Frontal cortex (tissue), 3 donors: ENCODE measurements at regions not wholly inside any gene's neighbourhood (a gene's known extent, or its start where the extent isn't known, plus 50 kb on each side); places are given as distances from the start of the nearest gene placed in this dataset.
"Not testable (repeated sequence)": the region's sequence is repeated elsewhere in the genome, so short reads cannot be mapped to it uniquely, and the experiment has no call there.

ENCODE experiments used
- DNase-seq, 2 donors: peaks; one replicate each; pipeline ENCODE4 v3.0.0; 2012; ENCODE audit warnings: low spot score in 2 of 2
- FAIRE-seq: peaks from 2 replicates; lab custom pipeline; 2012; peaks lifted over from hg19 to GRCh38; lab: Jason Lieb, UNC
- donor health status: control.
- donor health status: control.
- donor health status: control.

- DNase-seq, result no peak
- no peak for FAIRE-seq
These were observed 313.2 kb downstream of the PTTG2 start for GRCh38 chr4:38273407-38273806.

- no peak for FAIRE-seq
- no peak for DNase-seq
These were observed 315.3 kb downstream of the PTTG2 start for GRCh38 chr4:38275331-38276100.

- no peak for FAIRE-seq
These were observed 318.1 kb downstream of the PTTG2 start for GRCh38 chr4:38278255-38278654.

GRCh38 chr4:38279077-38279476 is 318.9 kb downstream of the PTTG2 start:
- DNase-seq (no peak), FAIRE-seq (no peak)

More at GRCh38 chr4:38278255-38278654, 318.1 kb downstream of the PTTG2 start:
- no peak for DNase-seq

- DNase-seq (peak in 1 of 2 donors; percentile 24), FAIRE-seq (no peak)
These were observed 319.6 kb downstream of the PTTG2 start for GRCh38 chr4:38279650-38280322.

- no peak for DNase-seq
- FAIRE-seq, result no peak
These were observed 320.1 kb downstream of the PTTG2 start for GRCh38 chr4:38280323-38280706.

- FAIRE-seq (no peak), DNase-seq (no peak)
These were observed 321.3 kb downstream of the PTTG2 start for GRCh38 chr4:38281371-38282071.

GRCh38 chr4:38283724-38284123 is 323.5 kb downstream of the PTTG2 start:
- FAIRE-seq (no peak), DNase-seq (no peak)

GRCh38 chr4:38284294-38285030 is 324.3 kb downstream of the PTTG2 start:
- no peak for FAIRE-seq
- DNase-seq, result no peak

- FAIRE-seq (no peak), DNase-seq (no peak)
These were observed 327.1 kb downstream of the PTTG2 start for GRCh38 chr4:38287101-38287851.

GRCh38 chr4:38289553-38289952 is 329.4 kb downstream of the PTTG2 start:
- FAIRE-seq (no peak), DNase-seq (no peak)

GRCh38 chr4:38290366-38290765 is 330.2 kb downstream of the PTTG2 start:
- no peak for FAIRE-seq
- no peak for DNase-seq

GRCh38 chr4:38290914-38291313 is 330.7 kb downstream of the PTTG2 start:
- no peak for FAIRE-seq
- DNase-seq, result no peak

- FAIRE-seq (no peak), DNase-seq (no peak)
These were observed 332.3 kb downstream of the PTTG2 start for GRCh38 chr4:38292529-38292928.

GRCh38 chr4:38294238-38294637 is 334.0 kb downstream of the PTTG2 start:
- no peak for FAIRE-seq
- DNase-seq, result no peak

GRCh38 chr4:38297061-38297460 is 336.9 kb downstream of the PTTG2 start:
- no peak for FAIRE-seq

GRCh38 chr4:38298868-38299713 is 338.9 kb downstream of the PTTG2 start:
- DNase-seq (no peak), FAIRE-seq (no peak)

More at GRCh38 chr4:38297061-38297460, 336.9 kb downstream of the PTTG2 start:
- DNase-seq, result no peak

GRCh38 chr4:38302910-38303309 is 342.7 kb downstream of the PTTG2 start:
- FAIRE-seq (no peak), DNase-seq (no peak)

- DNase-seq, FAIRE-seq: not testable (repeated sequence)
These were observed 344.3 kb downstream of the PTTG2 start for GRCh38 chr4:38304460-38304859.
